KMS-11 (cell line): ENCODE measurements at regions not wholly inside any gene's neighbourhood (a gene's known extent, or its start where the extent isn't known, plus 50 kb on each side); places are given as distances from the start of the nearest gene placed in this dataset.

ENCODE experiments used
- H2AFZ ChIP-seq: fragments of 200-600 bp; sonication (generic); 2 replicates; pipeline ENCODE4 v1.6.1; 2016; ENCODE audit warnings: antibody characterized with exemption, mixed run types, low read depth
- H3K27ac ChIP-seq: fragments of 200-600 bp; sonication (generic); 2 replicates; pipeline ENCODE4 v1.6.1; 2016; ENCODE audit warnings: mild to moderate bottlenecking, mixed run types
- H3K27me3 ChIP-seq: fragments of 200-600 bp; sonication (generic); 2 replicates; pipeline ENCODE4 v1.6.1; 2017; ENCODE audit warnings: mild to moderate bottlenecking, low read depth, mixed run types, moderate library complexity; ENCODE audit not compliant: insufficient read depth
- H3K36me3 ChIP-seq: fragments of 200-600 bp; sonication (generic); 2 replicates; pipeline ENCODE4 v1.6.1; 2017; ENCODE audit warnings: mild to moderate bottlenecking, mixed run types; ENCODE audit not compliant: insufficient read depth
- H3K4me1 ChIP-seq: fragments of 200-600 bp; sonication (generic); 2 replicates; pipeline ENCODE4 v1.6.1; 2016; ENCODE audit warnings: mild to moderate bottlenecking, low read depth, mixed run types; ENCODE audit not compliant: poor library complexity, severe bottlenecking
- H3K4me2 ChIP-seq: fragments of 200-600 bp; sonication (generic); 2 replicates; pipeline ENCODE4 v1.7.0; 2016; ENCODE audit warnings: mild to moderate bottlenecking, mixed run types
- H3K4me3 ChIP-seq: fragments of 200-600 bp; sonication (generic); IDR thresholded peaks from 2 replicates; pipeline ENCODE4 v1.6.1; 2017; ENCODE audit warnings: low read depth, low read length, mixed read lengths; ENCODE audit not compliant: insufficient read depth
- H3K79me2 ChIP-seq: fragments of 200-600 bp; sonication (generic); 2 replicates; pipeline ENCODE4 v1.6.1; 2016; ENCODE audit warnings: low read depth, mixed run types; ENCODE audit not compliant: insufficient read depth
- H3K9ac ChIP-seq: fragments of 200-600 bp; sonication (generic); 2 replicates; pipeline ENCODE4 v1.6.1; 2016; ENCODE audit warnings: mild to moderate bottlenecking, mixed run types
- H4K20me1 ChIP-seq: fragments of 200-600 bp; sonication (generic); 2 replicates; pipeline ENCODE4 v1.6.1; 2016; ENCODE audit warnings: mild to moderate bottlenecking, mixed run types; ENCODE audit not compliant: insufficient read depth
- TF ChIP-seq, protein P1 (sequence below): fragments of 200-600 bp; sonication (generic); conservative IDR thresholded peaks from 2 replicates; pipeline ENCODE4 v1.6.1; 2017; ENCODE audit warnings: low read depth, mild to moderate bottlenecking, antibody characterized with exemption, low read length, moderate library complexity, mixed read lengths

DNA sequence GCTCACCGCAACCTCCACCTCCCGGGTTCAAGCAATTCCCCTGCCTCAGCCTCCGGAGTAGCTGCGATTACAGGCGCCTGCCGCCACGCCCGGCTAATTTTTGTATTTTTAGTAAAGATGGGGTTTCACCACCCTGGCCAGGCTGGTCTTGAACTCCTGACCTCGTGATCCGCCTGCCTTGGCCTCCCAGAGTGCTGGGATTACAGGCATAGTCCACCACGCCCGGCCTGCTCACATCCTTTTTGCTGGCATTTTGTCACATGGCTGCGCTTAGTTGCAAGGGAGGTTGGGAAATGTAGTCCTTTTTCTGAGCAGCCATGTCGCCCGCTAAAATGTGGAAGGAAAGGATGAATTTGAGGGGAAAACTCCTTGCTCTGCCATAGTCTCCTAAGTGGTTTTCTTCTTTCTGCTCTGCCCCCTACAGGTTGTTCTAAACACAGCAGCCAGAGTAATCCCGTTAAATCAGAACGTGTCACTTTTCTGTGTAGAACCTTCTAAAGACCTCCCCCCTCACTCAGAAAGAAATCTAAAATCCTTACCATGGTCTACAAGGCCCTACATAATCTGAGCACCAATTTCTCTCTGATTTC lies 57.8 kb upstream of the HSPA9 start:
- Histone ChIP-seq H3K4me3 (no peak overlapping the region), H3K4me1 (no peaks in the 10 kb centered on the region), H3K79me2 (no peaks in the 10 kb centered on the region), H2AFZ (no peak overlapping the region), H4K20me1 (no peaks in the 10 kb centered on the region), H3K27ac (no peak overlapping the region), H3K9ac (no peak overlapping the region), H3K27me3 (no peaks in the 10 kb centered on the region), H3K36me3 (no peaks in the 10 kb centered on the region), H3K4me2 (no peak overlapping the region)
- TF ChIP-seq, protein P1, sequence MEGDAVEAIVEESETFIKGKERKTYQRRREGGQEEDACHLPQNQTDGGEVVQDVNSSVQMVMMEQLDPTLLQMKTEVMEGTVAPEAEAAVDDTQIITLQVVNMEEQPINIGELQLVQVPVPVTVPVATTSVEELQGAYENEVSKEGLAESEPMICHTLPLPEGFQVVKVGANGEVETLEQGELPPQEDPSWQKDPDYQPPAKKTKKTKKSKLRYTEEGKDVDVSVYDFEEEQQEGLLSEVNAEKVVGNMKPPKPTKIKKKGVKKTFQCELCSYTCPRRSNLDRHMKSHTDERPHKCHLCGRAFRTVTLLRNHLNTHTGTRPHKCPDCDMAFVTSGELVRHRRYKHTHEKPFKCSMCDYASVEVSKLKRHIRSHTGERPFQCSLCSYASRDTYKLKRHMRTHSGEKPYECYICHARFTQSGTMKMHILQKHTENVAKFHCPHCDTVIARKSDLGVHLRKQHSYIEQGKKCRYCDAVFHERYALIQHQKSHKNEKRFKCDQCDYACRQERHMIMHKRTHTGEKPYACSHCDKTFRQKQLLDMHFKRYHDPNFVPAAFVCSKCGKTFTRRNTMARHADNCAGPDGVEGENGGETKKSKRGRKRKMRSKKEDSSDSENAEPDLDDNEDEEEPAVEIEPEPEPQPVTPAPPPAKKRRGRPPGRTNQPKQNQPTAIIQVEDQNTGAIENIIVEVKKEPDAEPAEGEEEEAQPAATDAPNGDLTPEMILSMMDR = peak; percentile 28; the same call in 1 of the 2 replicates

DNA sequence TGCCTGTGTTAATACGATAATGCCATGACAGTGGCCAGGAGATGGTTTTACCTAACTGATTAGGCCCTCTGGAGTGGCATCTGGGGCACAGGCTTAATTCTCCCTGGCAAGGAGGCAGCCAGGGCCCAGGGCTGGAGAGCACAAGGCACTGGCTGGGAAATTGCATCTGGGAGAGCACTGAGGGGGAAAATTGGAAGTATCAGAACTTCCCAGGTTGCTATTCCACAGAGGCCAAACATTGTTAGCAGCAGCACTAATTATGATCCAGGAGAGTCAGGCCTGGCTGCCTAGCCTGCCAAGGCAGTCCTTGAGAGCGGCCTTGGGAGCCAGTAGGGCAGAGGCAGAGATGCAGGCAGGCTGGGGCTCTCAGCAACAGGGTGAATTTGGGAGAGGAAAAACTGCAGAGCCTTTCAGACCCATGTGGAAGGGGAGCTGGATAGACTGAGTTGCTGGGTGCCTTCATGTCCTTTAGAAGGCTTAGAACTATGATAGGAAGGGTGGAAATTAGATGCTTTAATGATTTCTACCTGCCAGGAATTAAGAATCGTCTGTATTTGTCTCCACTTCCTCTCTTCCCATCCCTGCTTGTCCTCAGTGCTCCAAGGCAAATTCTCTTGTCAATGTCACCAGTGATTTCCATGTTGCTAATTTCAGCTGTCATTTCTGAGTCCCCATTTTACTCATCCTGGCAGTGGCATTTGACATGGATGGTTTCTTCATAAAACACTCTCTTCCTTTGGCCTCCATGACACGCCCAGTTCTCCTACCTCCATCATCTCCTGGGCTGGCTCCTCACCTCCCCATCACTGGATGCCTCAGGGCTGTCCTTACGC lies 56.1 kb upstream of the HSPA9 start:
- Histone ChIP-seq H2AFZ (no peak overlapping the region), H3K79me2 (no peaks in the 10 kb centered on the region), H3K27ac (no peak overlapping the region)

DNA sequence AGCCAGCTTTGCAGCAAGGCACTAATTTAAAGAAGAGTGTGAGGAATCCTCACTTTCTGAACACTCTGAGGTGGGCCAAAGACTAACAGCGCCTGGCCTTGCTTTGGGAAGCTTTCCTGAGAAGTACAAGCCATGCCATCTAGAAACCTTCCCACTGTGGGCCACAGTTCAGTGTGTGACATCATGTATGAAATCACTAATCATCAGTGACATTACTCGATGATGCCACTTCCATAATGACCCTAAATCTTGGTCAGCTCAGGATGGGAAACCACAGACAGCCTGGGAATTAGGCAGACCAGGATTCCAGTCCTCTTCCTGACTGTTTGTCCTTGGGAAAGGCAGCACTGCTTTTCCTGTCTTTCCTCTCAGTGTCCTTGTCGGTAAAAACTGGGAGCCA lies 54.2 kb upstream of the HSPA9 start:
- H3K36me3 ChIP-seq = no peaks in the 10 kb centered on the region
- H3K9ac ChIP-seq = no peak overlapping the region
- H3K27ac ChIP-seq = no peak overlapping the region
- H4K20me1 ChIP-seq = no peaks in the 10 kb centered on the region
- H3K27me3 ChIP-seq = no peaks in the 10 kb centered on the region
- TF ChIP-seq, protein P1 = no peak
- H2AFZ ChIP-seq = no peak overlapping the region
- no peak overlapping the region for H3K4me2 ChIP-seq
- H3K4me3 ChIP-seq = no peak overlapping the region
- H3K79me2 ChIP-seq = no peaks in the 10 kb centered on the region
- no peaks in the 10 kb centered on the region for H3K4me1 ChIP-seq

More for the DNA sequence above, 56.1 kb upstream of the HSPA9 start:
- no peaks in the 10 kb centered on the region for H3K27me3 ChIP-seq
- H4K20me1 ChIP-seq = no peaks in the 10 kb centered on the region
- no peak overlapping the region for H3K4me3 ChIP-seq
- TF ChIP-seq, protein P1 = no peak
- H3K36me3 ChIP-seq = no peaks in the 10 kb centered on the region
- no peaks in the 10 kb centered on the region for H3K4me1 ChIP-seq
- H3K4me2 ChIP-seq = no peak overlapping the region
- no peak overlapping the region for H3K9ac ChIP-seq

DNA sequence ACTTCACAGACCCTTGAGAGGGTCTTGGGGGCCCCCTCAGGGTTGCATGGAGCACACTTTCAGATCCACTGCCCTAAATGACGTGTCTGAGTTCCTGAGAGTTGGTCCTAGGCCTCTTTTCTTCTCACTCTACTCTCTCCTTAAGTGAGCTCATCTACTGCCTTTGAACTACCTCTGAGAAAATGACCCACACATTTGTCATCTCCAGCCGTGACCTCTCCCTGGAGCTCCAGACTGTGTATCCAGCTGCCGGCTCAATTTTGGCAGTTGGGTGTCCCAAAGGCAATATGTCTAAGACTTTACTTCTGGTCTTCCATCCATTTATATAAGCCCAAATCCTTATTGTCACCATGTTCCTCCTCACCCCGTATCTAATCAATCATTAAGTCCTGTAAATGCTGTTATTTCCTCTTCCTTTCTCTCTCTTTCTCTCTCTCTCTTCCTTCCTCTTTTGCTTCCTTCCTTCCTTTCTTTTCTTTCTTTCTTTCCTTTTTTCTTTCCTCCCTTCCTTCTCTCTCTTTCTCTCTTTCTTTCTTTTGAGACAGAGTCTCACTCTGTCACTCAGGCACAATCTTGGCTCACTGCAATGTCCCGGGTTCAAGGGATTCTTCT lies 51.2 kb upstream of the HSPA9 start:
- Histone ChIP-seq H3K4me2 (no peak overlapping the region), H3K27me3 (no peaks in the 10 kb centered on the region), H3K9ac (no peak overlapping the region), H2AFZ (no peak overlapping the region), H4K20me1 (no peaks in the 10 kb centered on the region), H3K4me3 (no peak overlapping the region), H3K4me1 (no peaks in the 10 kb centered on the region), H3K27ac (no peak overlapping the region), H3K79me2 (no peaks in the 10 kb centered on the region), H3K36me3 (no peaks in the 10 kb centered on the region)
- TF ChIP-seq, protein P1 = no peak
